ENCODE measurements at regions not wholly inside any gene's neighbourhood (a gene's known extent, or its start where the extent isn't known, plus 50 kb on each side); places are given as distances from the start of the nearest gene placed in this dataset.

GRCh38 chr5:159713254-159713653 lies 203.0 kb upstream of the ADRA1B start:
- no peak for DNase-seq

DNA sequence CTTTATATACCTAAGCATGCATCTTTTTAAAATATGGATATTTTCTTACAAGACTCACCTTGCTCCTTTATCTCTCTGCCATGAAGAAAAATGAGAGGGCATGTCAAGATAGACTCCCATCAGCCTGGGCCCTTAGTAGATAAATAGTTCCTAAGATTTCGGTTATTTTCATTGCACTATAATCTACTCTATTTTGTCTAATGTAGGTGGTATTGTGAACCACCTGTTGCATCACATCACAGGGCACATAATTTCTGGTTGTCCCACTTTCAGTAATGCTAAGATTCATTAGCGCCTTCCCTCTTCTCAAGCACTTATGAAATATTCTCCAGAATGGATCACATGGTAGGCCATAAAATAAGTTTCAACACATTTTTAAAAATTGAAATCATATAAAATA lies 202.5 kb upstream of the ADRA1B start:
- DNase-seq: no peak

DNA sequence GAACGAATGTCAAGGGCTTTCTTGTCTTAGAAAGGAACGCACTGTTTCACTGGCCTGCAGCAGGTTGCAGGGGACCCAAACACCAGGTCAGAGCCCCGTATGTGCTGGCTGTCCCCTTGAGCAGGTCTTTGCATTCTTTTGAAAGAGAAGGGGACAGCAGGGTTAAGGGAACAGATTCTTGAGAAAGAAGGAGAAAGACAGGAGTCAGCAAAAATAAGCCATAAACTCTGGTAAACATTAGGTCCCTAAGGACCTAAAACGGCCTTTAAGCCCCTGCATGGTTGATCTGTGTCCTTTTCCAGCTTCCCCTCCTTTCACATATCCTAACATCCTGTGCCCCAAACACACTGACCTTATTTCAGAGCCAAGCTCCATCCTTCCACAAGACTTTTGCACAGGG lies 190.8 kb upstream of the ADRA1B start:
- DNase-seq: no peak

DNA sequence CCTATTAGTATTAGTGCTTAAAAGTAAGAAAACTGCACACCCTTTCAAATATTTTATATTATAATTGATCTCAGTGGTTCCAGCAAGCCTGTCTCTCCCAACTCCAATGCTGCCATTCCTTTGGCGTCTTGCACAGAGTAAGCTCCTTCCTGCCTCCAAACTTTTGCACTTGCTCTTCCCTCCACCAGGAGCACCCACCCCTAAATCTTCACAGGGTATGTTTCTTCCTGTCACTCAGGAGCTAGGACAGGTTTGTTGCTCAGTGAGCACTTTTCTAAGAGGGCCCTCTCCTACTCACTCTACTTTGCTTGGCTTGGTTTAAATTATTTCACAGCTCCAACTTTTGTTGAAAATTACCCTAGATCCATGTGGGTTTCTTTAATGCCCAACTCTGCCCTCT lies 189.1 kb upstream of the ADRA1B start:
- DNase-seq: no peak

DNA sequence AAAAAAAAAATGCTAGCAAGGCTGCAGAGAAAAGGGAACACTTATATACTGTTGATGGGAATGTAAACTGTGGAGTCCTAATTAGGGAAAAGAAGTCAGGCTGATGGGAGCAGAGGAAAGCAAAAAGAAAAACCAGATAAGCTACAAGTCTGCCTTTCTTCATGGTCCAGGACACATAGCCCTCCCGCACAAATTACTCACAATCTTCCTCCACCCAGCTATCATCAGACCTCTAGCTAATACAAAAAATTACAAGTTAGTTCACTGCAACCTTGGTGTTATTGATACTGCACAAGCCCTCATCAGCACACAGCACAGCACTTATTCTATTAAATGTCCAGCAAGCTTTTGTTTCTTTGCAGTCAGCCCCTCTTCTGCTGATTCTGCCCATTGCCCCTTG lies 186.0 kb upstream of the ADRA1B start:
- DNase-seq: no peak

GRCh38 chr5:159732220-159732619 lies 184.1 kb upstream of the ADRA1B start:
- DNase-seq: no peak

- no peak for DNase-seq
These were observed 181.9 kb upstream of the ADRA1B start for GRCh38 chr5:159734366-159734765.

DNA sequence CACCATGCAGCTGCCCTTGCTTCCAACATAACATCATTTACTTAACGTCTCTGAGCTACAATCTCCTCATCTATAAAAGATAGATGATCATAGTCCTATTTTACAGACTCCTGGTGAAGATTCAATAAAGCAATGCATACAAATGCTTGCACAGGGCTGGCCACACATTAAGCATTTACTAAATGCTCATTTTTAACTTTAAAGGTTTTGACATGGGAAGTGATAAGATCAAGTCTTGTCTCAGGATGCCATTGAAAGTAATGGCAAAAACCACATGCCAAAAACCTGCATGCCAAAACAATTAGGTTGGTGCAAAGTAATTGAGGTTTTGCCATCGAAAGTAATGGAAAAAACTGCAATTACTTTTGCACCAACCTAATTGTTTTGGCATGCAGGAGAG lies 181.2 kb upstream of the ADRA1B start:
- no peak for DNase-seq

DNA sequence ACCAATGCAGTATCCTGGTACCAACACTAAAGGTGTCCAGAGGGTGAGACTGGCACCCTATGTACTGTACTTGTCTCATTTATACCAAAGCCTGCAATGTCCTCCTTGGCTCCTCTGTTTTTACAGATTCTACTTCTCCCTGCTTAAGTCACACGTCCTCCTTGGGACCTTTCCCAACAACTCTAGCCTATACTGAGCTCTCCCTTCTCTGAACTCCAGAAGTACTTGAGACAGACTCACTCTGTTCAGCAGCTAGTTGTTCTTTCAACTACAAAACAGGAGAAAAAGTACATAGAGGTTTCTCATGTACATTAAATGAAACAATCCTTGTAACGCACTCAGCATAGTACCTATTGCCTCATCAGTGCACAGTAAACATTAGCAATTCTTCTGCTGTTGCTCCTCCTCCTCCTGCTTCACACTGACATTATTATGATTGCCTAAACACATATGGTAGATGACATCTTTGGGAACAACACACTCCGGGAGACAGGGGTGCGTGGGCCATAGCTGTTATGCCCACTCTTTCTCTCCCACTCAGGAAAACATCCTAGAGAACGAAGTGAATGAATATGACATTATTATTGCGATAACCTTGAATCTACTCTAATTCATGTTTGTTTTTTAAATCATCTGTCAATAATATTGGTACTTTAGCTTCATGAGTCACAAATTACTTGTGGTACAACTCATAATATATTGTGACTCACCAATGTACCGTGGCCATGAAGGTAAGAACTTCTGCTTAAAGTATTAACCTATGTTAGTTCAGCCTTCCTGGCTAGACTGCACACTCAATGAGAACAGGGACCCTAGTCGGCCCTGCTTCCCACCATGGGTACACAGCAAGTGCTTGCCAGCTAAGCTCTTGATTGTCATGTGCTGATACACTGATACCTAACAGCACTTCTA lies 180.3 kb upstream of the ADRA1B start:
- DNase-seq: no peak

GRCh38 chr5:159736844-159737243 lies 179.4 kb upstream of the ADRA1B start:
- no peak for DNase-seq

DNA sequence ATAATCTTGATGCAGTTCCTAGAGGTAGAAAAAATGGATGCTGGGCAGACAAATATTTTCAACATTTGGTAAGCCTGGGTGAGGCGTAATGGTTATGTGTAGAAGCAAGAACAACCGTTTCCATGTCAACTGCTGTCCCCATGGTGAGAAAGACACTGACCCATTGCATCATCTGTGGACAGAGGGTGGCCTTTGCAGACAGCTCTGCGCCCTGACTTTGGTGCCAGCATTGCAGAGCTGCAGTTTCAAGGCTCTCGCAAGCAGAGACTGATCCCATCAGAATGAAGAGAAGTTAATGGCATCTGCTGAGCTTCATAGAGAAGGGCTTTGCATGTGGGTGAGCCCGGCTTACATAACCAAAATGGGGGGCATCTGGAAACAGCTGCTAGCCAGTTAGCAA lies 179.0 kb upstream of the ADRA1B start:
- no peak for DNase-seq

DNA sequence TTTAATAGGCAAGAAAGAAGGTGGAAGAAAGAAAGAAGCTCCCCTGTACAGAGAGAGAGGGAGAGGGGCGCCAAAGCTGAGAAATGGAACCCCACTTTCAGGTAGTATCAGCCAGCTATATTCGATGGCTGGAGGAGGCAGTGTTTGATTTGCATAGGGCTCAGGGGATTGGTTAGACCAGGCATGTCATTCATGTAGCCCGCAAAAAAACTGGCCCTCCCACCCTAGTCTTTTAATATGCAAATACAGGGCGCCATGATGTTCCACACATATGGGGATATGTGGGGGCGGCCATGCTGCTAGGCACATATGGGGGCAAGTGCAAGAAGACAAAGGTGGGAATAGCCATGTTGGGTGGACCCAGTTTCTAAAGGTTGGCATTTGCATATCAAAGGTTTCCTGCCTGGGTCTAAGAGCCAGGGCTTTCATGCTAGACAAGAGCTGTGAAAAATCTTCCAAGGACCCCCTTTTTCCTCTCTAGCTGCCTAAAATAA lies 174.4 kb upstream of the ADRA1B start:
- DNase-seq: no peak

- no peak for DNase-seq
These were observed 173.0 kb upstream of the ADRA1B start for GRCh38 chr5:159743234-159743633.

- no peak for DNase-seq
These were observed 169.6 kb upstream of the ADRA1B start for GRCh38 chr5:159746707-159747106.

DNA sequence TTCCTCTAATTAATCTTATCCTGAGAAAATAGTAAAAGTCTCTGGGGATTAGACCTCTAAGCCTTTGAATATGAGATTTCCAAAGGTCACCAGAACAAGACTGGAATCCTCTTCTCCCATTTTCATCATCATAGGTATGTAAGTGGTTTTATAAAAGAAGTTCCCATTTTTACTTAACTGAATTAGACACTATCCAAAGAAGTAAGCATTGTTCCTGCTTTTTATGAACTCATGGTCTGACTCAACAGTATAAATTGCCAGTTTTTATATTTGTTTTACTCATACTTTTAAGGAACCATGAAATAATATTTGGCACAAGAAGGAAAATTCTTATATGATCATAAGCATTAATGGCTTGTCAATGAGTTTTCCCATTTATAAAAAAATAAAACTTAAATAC lies 167.1 kb upstream of the ADRA1B start:
- DNase-seq: no peak

- DNase-seq: no peak
These were observed 166.1 kb upstream of the ADRA1B start for GRCh38 chr5:159750226-159750625.

DNA sequence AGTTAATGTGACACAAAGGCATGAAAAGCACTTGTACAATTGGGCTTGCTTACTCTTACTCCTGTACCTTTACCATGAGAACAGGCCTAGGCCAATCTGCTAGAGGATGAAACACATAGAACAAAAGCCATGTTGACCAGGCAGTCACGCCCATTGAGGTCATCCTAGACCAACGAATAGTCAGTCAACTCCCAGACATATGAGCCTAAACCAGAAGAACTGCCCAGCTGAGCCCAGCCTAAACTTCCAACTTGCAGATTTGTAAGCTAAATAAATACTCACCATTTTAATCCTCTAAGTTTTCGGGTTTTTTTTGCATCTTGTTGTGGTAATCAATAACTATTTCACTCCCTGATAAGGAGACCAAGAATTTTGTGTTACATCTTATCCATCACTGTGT lies 164.8 kb upstream of the ADRA1B start:
- DNase-seq: no peak

DNA sequence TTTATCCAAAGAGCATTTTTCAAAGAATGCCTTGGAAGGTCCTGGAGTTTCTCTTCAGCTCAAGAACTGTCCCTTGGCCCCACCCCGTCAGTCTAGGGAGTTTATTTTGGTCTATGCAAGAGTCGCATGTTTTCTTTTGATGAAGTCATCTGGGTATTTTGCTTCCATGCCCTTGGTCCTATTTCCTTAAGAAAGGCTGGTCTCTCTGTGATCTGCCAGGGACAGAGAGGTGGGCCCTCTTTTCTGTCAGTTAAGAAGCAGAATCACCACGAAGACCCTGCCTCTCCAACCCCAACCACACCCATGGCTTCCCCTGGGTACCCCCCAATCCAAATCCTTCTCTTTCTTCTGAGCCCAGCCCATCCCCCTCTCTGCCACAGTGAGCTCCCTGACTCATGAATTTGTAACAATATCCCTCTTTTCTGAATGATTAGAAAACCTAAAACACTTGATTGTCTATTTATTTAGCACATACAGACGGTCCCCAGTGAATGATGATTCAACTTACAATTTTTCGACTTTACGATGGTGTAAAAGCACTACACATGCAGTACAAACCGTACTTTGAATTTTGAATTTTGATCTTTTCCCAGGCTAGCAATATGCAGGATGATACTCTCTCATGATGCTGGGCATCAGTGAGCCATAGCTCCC lies 163.5 kb upstream of the ADRA1B start:
- no peak for DNase-seq

GRCh38 chr5:159758189-159758588 lies 158.1 kb upstream of the ADRA1B start:
- DNase-seq: no peak

DNA sequence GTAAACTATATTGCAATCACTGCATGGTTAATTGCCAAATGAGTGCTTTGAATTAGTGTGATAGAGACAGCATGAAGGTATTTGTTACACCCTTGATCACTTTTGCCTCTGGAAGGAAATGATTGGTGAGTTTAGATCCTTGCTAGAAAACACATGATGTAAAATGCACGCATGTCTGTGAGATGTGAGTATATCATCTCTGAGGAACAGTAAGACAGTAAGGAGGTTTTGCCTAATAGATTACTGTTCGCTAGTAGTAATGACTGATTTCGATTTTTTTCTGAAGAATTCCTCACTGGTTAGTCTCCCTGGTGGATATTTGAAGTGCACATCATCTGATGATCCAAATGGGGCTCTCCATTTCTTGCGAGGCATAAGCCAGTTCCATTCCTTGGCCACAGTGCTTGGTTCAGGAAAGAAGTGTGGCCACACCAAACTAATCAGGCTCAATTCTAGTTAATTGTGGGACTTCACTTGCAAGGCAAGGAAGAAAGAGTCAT lies 156.4 kb upstream of the ADRA1B start:
- no peak for DNase-seq

- no peak for DNase-seq
These were observed 153.4 kb upstream of the ADRA1B start for GRCh38 chr5:159762921-159763320.

DNA sequence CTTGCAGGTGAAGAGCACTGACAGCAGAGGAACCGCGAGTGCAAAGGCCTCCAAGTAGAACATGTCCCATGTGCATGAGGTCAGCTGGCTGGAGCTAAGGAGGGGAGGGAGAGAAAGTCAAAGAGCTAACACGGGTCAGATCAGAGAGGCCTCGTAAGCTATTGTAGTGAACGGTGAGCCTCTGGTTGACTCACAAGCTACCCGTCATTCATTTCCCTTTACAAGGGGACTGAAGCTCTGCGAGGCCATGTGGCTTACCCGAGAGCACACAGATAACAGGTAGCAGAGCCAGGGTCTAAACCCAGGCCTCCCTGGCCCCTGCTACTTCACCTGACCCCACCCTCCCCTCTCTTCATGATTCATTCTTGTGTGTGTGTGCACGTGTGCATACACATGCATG lies 152.7 kb upstream of the ADRA1B start:
- no peak for DNase-seq

DNA sequence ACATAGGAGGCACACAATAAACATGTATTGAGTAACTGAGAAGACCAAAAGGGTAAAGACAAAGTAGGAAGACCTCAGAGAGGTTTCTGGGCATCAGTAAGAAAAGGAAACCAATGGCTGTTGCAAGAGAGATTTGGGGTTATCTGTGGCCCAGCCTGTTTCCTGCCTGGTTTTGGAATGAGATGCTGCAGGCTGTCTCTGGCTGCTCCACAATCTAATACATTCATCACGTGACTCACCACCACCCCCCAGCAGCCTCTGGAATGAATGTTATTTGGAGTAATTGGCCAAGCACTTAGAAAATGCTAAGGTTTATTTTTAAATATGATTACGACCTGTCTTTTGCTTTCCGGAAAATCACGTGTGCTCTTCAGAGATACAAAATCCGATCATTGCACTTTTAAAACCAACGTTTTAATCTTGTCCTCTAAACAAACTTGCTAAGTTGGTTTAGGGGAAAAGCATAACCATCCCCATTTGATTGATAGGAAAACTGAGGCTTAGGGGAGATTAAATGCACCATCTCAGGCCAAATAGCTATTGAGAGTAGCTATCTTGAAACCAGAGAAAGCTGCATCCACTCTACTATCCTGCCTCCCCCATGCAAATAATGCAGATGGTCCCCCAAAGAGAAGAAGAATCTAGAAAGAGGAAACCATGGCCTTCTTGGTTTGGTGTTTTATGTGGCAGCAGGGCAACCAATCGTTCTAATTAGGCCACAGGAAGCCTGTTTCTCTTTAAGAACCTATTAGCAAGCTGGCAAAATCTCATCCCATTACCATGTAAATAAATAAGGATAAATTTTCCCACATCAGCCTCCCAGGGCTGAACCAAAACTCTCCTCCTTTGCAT lies 151.8 kb upstream of the ADRA1B start:
- no peak for DNase-seq

Data from stimulated activated naive CD4-positive, alpha-beta T cell (primary cell).